Liver (tissue), 8 donors: ENCODE measurements at regions not wholly inside any gene's neighbourhood (a gene's known extent, or its start where the extent isn't known, plus 50 kb on each side); places are given as distances from the start of the nearest gene placed in this dataset.

Experiments
- DNase-seq: peaks from one replicate; pipeline ENCODE4 v3.0.0-alpha.2; 2017; ENCODE audit warnings: low spot score
- H3K27ac ChIP-seq, 2 donors: one replicate each; pipeline ENCODE4 v1.7.0; 2013; ENCODE audit warnings: inconsistent platforms in 2 of 2, low read length in 2 of 2, control low read depth in 1 of 2, low read depth in 1 of 2, mild to moderate bottlenecking in 1 of 2
- H3K27me3 ChIP-seq, 4 donors: one replicate each; pipeline versions ENCODE4 v1.6.1 to v1.7.0; 2013; ENCODE audit warnings: low read length in 3 of 4, inconsistent platforms in 1 of 4, mild to moderate bottlenecking in 1 of 4, moderate library complexity in 1 of 4; ENCODE audit not compliant: control insufficient read depth in 4 of 4, insufficient read depth in 4 of 4
- H3K36me3 ChIP-seq, 4 donors: one replicate each; pipeline versions ENCODE4 v1.6.1 to v1.7.0; 2013; ENCODE audit warnings: low read length in 3 of 4, mild to moderate bottlenecking in 3 of 4, low read depth in 1 of 4, moderate library complexity in 1 of 4; ENCODE audit not compliant: control insufficient read depth in 4 of 4, insufficient read depth in 3 of 4
- H3K4me1 ChIP-seq, 4 donors: one replicate each; pipeline versions ENCODE4 v1.6.1 to v1.7.0; 2013; ENCODE audit warnings: low read length in 3 of 4, mild to moderate bottlenecking in 3 of 4, moderate library complexity in 1 of 4; ENCODE audit not compliant: control insufficient read depth in 4 of 4, insufficient read depth in 4 of 4
- H3K4me3 ChIP-seq, 3 donors: one replicate each; pipeline versions ENCODE4 v1.6.1 to v1.7.0; 2013; ENCODE audit warnings: low read length in 3 of 3, control low read depth in 1 of 3, low read depth in 1 of 3, mild to moderate bottlenecking in 1 of 3
- H3K9ac ChIP-seq, 2 donors: one replicate each; pipeline ENCODE4 v1.7.0; 2013; ENCODE audit warnings: low read length in 2 of 2, mild to moderate bottlenecking in 2 of 2, moderate library complexity in 2 of 2, control low read depth in 1 of 2, low read depth in 1 of 2
- H3K9me3 ChIP-seq, 4 donors: one replicate each; pipeline versions ENCODE4 v1.6.1 to v1.7.0; 2013; ENCODE audit warnings: low read length in 3 of 4; ENCODE audit not compliant: control insufficient read depth in 4 of 4
- ATF3 ChIP-seq: IDR thresholded peaks from 2 replicates; pipeline ENCODE4 v1.6.1; 2016; ENCODE audit warnings: antibody characterized with exemption
- EGR1 ChIP-seq, 2 donors: IDR thresholded peaks; 2 replicates each; pipeline ENCODE4 v1.6.1; 2016 to 2018; ENCODE audit warnings: antibody characterized with exemption in 2 of 2, low read depth in 2 of 2
- FOXA1 ChIP-seq: IDR thresholded peaks from 2 replicates; pipeline ENCODE4 v1.6.1; 2016; ENCODE audit warnings: antibody characterized with exemption
- FOXA2 ChIP-seq: IDR thresholded peaks from 2 replicates; pipeline ENCODE4 v1.6.1; 2016; ENCODE audit warnings: antibody characterized with exemption
- GABPA ChIP-seq, 2 donors: IDR thresholded peaks in 1 of 2; conservative IDR thresholded peaks in 1 of 2; 2 replicates each; pipeline ENCODE4 v1.6.1; 2016; ENCODE audit warnings: antibody characterized with exemption in 2 of 2, mild to moderate bottlenecking in 1 of 2, moderate library complexity in 1 of 2
- HNF4A ChIP-seq, 2 donors: conservative IDR thresholded peaks; 2 replicates each; pipeline ENCODE4 v1.6.1; 2016; ENCODE audit warnings: antibody characterized with exemption in 2 of 2, mild to moderate bottlenecking in 2 of 2
- HNF4G ChIP-seq: IDR thresholded peaks from 2 replicates; pipeline ENCODE4 v1.6.1; 2016; ENCODE audit warnings: antibody characterized with exemption
- RAD21 ChIP-seq, 2 donors: IDR thresholded peaks; 2 replicates each; pipeline ENCODE4 v1.6.1; 2016; ENCODE audit warnings: antibody characterized with exemption in 2 of 2, mild to moderate bottlenecking in 2 of 2
- REST ChIP-seq: IDR thresholded peaks from 2 replicates; pipeline ENCODE4 v1.6.1; 2016; ENCODE audit warnings: antibody characterized with exemption, mild to moderate bottlenecking
- RXRA ChIP-seq, 2 donors: IDR thresholded peaks; 2 replicates each; pipeline ENCODE4 v1.6.1; 2017 to 2018; ENCODE audit warnings: antibody characterized with exemption in 2 of 2, mild to moderate bottlenecking in 1 of 2
- TAF1 ChIP-seq: conservative IDR thresholded peaks from 2 replicates; pipeline ENCODE4 v1.6.1; 2016; ENCODE audit warnings: antibody characterized with exemption, mild to moderate bottlenecking
- WGBS: extraction: QIAGEN DNeasy Blood & Tissue Kit; methylation state at CpG from one replicate; pipeline ENCODE4 v1.1.7; 2013; 5-methylcytosine and 5-hydroxymethylcytosine counted together
- TF ChIP-seq, protein P1 (sequence below): fragments of 150-350 bp; IDR thresholded peaks from 2 replicates; pipeline ENCODE4 v1.5.1; 2017; ENCODE audit warnings: improper control_type of control experiment, low read depth, low read length; ENCODE audit not compliant: missing input control
- TF ChIP-seq, protein P2 (sequence below): IDR thresholded peaks from 2 replicates; pipeline ENCODE4 v1.6.1; 2016; ENCODE audit warnings: antibody characterized with exemption
- TF ChIP-seq, protein P3 (sequence below): IDR thresholded peaks from 2 replicates; pipeline ENCODE4 v1.6.1; 2016; ENCODE audit warnings: antibody characterized with exemption
- donor health status: healthy.
- donor health status: healthy.
- donor health status: healthy.
- donor health status: healthy.
- donor health status: healthy.

DNA sequence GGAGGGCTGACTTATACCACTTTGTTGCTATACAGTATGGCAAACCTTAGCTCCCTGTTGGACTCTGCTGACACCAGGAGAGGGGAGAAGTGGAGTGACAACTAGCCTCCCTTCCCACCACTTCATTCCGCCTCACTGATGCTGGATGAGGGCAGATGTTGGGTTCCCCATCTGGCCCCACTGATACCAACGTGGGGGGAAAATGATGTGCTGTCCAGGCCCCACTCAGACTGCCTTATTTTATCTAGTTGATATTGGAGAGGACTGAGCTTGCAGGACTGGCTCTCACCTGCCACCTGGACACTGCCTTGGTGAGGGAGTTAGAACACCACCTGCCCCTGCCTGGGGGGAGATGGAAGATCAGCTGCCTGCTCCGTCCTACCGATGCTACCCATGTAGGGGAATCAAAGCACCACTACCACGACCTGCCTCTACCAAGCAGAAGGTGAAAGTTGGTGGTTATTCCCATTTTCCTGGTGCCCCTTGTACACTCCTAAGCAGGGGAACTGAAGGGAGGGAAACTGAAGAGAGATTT is 292.1 kb downstream of the GADD45G start:
- no peak overlapping the region for H3K4me3 ChIP-seq
- TF ChIP-seq HNF4G (no peak), REST (no peak), ATF3 (no peak), FOXA1 (no peak), TAF1 (no peak), RXRA (IDR thresholded peaks at IDR 0.05) (no peak), EGR1 (IDR thresholded peaks at IDR 0.05; ENCODE audit: low read depth in 2 of 2) (no peak), HNF4A (conservative IDR thresholded peaks at IDR 0.05) (no peak), RAD21 (IDR thresholded peaks at IDR 0.05) (no peak)
- TF ChIP-seq, protein P1, sequence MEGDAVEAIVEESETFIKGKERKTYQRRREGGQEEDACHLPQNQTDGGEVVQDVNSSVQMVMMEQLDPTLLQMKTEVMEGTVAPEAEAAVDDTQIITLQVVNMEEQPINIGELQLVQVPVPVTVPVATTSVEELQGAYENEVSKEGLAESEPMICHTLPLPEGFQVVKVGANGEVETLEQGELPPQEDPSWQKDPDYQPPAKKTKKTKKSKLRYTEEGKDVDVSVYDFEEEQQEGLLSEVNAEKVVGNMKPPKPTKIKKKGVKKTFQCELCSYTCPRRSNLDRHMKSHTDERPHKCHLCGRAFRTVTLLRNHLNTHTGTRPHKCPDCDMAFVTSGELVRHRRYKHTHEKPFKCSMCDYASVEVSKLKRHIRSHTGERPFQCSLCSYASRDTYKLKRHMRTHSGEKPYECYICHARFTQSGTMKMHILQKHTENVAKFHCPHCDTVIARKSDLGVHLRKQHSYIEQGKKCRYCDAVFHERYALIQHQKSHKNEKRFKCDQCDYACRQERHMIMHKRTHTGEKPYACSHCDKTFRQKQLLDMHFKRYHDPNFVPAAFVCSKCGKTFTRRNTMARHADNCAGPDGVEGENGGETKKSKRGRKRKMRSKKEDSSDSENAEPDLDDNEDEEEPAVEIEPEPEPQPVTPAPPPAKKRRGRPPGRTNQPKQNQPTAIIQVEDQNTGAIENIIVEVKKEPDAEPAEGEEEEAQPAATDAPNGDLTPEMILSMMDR: no peak
- TF ChIP-seq, protein P2, sequence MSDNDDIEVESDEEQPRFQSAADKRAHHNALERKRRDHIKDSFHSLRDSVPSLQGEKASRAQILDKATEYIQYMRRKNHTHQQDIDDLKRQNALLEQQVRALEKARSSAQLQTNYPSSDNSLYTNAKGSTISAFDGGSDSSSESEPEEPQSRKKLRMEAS: no peak
- TF ChIP-seq, protein P3, sequence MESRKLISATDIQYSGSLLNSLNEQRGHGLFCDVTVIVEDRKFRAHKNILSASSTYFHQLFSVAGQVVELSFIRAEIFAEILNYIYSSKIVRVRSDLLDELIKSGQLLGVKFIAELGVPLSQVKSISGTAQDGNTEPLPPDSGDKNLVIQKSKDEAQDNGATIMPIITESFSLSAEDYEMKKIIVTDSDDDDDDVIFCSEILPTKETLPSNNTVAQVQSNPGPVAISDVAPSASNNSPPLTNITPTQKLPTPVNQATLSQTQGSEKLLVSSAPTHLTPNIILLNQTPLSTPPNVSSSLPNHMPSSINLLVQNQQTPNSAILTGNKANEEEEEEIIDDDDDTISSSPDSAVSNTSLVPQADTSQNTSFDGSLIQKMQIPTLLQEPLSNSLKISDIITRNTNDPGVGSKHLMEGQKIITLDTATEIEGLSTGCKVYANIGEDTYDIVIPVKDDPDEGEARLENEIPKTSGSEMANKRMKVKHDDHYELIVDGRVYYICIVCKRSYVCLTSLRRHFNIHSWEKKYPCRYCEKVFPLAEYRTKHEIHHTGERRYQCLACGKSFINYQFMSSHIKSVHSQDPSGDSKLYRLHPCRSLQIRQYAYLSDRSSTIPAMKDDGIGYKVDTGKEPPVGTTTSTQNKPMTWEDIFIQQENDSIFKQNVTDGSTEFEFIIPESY: no peak
- H3K9ac ChIP-seq: no peak overlapping the region
- H3K9me3 ChIP-seq: peaks cover 0 to 2% (median 0%) of the 10 kb centered on the region in 4 donors
- no peaks in the 10 kb centered on the region for H3K36me3 ChIP-seq
- 95% methylated on average over 5 of the region's 5 CpGs for WGBS
- peaks cover 0 to 11% (median 8%) of the 10 kb centered on the region in 4 donors for H3K4me1 ChIP-seq
- no peaks in the 10 kb centered on the region for H3K27me3 ChIP-seq
- no peak overlapping the region for H3K27ac ChIP-seq
- DNase-seq: peak; percentile 27

DNA sequence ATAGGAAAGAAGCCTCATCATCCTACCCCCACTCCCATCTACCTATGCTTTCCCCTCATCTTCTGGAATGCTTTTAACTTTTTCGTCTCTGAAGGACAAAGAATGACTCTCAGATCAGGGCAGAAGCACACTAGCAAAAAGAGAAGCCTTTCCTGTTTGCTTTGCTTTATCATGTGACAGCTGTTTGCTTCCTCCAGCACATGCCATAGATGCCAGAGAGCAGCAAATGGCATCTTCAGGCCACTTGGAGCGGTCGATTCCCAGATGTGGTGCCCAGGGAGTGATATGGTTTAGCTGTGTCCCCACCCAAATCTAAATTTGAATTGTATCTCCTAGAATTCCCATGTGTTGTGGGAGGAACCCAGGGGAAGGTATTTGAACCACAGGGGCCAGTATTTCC is 294.8 kb downstream of the GADD45G start:
- H3K27me3 ChIP-seq: no peaks in the 10 kb centered on the region
- 78% methylated on average over 3 of the region's 3 CpGs for WGBS
- no peak for DNase-seq
- no peak overlapping the region for H3K9ac ChIP-seq
- H3K4me1 ChIP-seq: no peaks in the 10 kb centered on the region
- H3K4me3 ChIP-seq: no peak overlapping the region
- peaks cover 0 to 2% (median 0%) of the 10 kb centered on the region in 4 donors for H3K9me3 ChIP-seq
- no peaks in the 10 kb centered on the region for H3K36me3 ChIP-seq
- no peak overlapping the region for H3K27ac ChIP-seq
- TF ChIP-seq FOXA1: no peak
- no peak for TF ChIP-seq FOXA2
- no peak for TF ChIP-seq RXRA (IDR thresholded peaks at IDR 0.05)
- no peak for TF ChIP-seq ATF3
- TF ChIP-seq REST: no peak
- TF ChIP-seq GABPA (IDR thresholded peaks at IDR 0.05 in 1 of 2, conservative IDR thresholded peaks at IDR 0.05 in 1 of 2): no peak
- TF ChIP-seq, protein P3: no peak
- no peak for TF ChIP-seq RAD21 (IDR thresholded peaks at IDR 0.05)
- TF ChIP-seq EGR1 (IDR thresholded peaks at IDR 0.05; ENCODE audit: low read depth in 2 of 2): no peak
